Nephron (organoid): ENCODE measurements at regions not wholly inside any gene's neighbourhood (a gene's known extent, or its start where the extent isn't known, plus 50 kb on each side); places are given as distances from the start of the nearest gene placed in this dataset.

ENCODE experiments used
- H3K27ac Mint-ChIP-seq, 3 experiments: 2 replicates each; pipeline ENCODE4 v1.8.0; 2020; ENCODE audit warnings: mixed read lengths in 3 of 3, mild to moderate bottlenecking in 2 of 3, moderate library complexity in 1 of 3
- H3K27me3 Mint-ChIP-seq: 2 replicates; pipeline ENCODE4 v1.8.0; 2021; ENCODE audit warnings: low read depth, mild to moderate bottlenecking, moderate library complexity, mixed read lengths
- H3K36me3 Mint-ChIP-seq: 2 replicates; pipeline ENCODE4 v1.8.0; 2020; ENCODE audit warnings: low read depth, mixed read lengths
- H3K4me1 Mint-ChIP-seq: 2 replicates; pipeline ENCODE4 v1.8.0; 2020; ENCODE audit warnings: mixed read lengths
- H3K4me3 Mint-ChIP-seq, 3 experiments: 2 replicates each; pipeline ENCODE4 v1.8.0; 2020; ENCODE audit warnings: mild to moderate bottlenecking in 3 of 3, mixed read lengths in 3 of 3, moderate library complexity in 2 of 3
- H3K9me3 Mint-ChIP-seq: 2 replicates; pipeline ENCODE4 v1.8.0; 2020; ENCODE audit warnings: mixed read lengths
- TF ChIP-seq, protein P1 (sequence below), 3 experiments: fragments of 200-600 bp; sonication (generic); IDR thresholded peaks; one replicate each; pipeline ENCODE4 v1.5.0; 2021; ENCODE audit warnings: antibody characterized with exemption in 3 of 3; ENCODE audit not compliant: unreplicated experiment in 3 of 3

GRCh38 chr16:76732894-76733293, 455.7 kb downstream of the CNTNAP4 start:
- no peaks in the 10 kb centered on the region for H3K4me1 Mint-ChIP-seq
- H3K36me3 Mint-ChIP-seq, result no peaks in the 10 kb centered on the region
- no peaks in the 10 kb centered on the region for H3K9me3 Mint-ChIP-seq
- H3K4me3 Mint-ChIP-seq, result no peak overlapping the region
- H3K27ac Mint-ChIP-seq, result no peak overlapping the region
- H3K27me3 Mint-ChIP-seq, result no peaks in the 10 kb centered on the region
- TF ChIP-seq, protein P1, sequence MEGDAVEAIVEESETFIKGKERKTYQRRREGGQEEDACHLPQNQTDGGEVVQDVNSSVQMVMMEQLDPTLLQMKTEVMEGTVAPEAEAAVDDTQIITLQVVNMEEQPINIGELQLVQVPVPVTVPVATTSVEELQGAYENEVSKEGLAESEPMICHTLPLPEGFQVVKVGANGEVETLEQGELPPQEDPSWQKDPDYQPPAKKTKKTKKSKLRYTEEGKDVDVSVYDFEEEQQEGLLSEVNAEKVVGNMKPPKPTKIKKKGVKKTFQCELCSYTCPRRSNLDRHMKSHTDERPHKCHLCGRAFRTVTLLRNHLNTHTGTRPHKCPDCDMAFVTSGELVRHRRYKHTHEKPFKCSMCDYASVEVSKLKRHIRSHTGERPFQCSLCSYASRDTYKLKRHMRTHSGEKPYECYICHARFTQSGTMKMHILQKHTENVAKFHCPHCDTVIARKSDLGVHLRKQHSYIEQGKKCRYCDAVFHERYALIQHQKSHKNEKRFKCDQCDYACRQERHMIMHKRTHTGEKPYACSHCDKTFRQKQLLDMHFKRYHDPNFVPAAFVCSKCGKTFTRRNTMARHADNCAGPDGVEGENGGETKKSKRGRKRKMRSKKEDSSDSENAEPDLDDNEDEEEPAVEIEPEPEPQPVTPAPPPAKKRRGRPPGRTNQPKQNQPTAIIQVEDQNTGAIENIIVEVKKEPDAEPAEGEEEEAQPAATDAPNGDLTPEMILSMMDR (IDR thresholded peaks at IDR 0.05; ENCODE audit: unreplicated experiment in 3 of 3), result no peak

- TF ChIP-seq, protein P1 (IDR thresholded peaks at IDR 0.05; ENCODE audit: unreplicated experiment in 3 of 3), result no peak
- peaks cover 37% of the 10 kb centered on the region for H3K9me3 Mint-ChIP-seq
- H3K4me3 Mint-ChIP-seq, result no peak overlapping the region
- H3K36me3 Mint-ChIP-seq, result no peaks in the 10 kb centered on the region
- no peaks in the 10 kb centered on the region for H3K27me3 Mint-ChIP-seq
- no peak overlapping the region for H3K27ac Mint-ChIP-seq
- no peaks in the 10 kb centered on the region for H3K4me1 Mint-ChIP-seq
Observed at GRCh38 chr16:76741623-76742022, 449.4 kb upstream of the MON1B start.

- H3K27me3 Mint-ChIP-seq, result no peaks in the 10 kb centered on the region
- no peak overlapping the region for H3K4me3 Mint-ChIP-seq
- H3K36me3 Mint-ChIP-seq, result no peaks in the 10 kb centered on the region
- H3K27ac Mint-ChIP-seq, result no peak overlapping the region
- TF ChIP-seq, protein P1 (IDR thresholded peaks at IDR 0.05; ENCODE audit: unreplicated experiment in 3 of 3), result no peak
- no peaks in the 10 kb centered on the region for H3K9me3 Mint-ChIP-seq
- H3K4me1 Mint-ChIP-seq, result peaks cover 8% of the 10 kb centered on the region
Observed at GRCh38 chr16:76748461-76749348, 442.3 kb upstream of the MON1B start.

DNA sequence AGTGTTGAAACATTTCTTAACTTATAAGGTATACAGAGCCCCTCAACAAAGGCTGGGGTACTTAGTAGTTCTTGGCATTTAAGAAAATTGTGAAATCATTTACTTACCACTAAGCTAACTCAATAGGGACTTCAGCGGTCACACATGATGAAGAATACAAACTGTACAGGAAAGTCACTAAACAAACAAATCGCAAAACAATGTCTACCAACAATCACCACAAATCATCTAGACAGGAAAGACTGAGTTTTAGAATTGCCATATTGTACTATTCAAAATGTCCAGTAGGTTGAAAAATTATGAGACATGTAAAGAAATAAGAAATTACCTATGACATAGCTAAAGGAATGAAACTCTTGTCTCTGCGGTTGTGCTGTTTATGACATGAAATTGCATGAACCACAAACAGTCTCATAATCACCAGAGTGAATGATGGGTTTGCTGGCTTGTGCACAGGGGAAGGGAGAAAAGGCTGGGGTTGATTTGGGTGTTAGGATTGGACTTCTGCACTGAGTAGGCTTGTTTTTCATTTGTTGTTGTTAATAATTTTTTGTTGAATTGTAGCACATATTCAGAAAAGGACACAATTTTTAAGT, 441.1 kb upstream of the MON1B start:
- Mint-ChIP-seq H3K36me3 (no peaks in the 10 kb centered on the region), H3K27me3 (no peaks in the 10 kb centered on the region), H3K4me1 (peaks cover 8% of the 10 kb centered on the region), H3K4me3 (no peak overlapping the region), H3K27ac (no peak overlapping the region), H3K9me3 (no peaks in the 10 kb centered on the region)
- TF ChIP-seq, protein P1 (IDR thresholded peaks at IDR 0.05; ENCODE audit: unreplicated experiment in 3 of 3), result no peak

- H3K4me1 Mint-ChIP-seq, result no peaks in the 10 kb centered on the region
- H3K27ac Mint-ChIP-seq, result no peak overlapping the region
- H3K4me3 Mint-ChIP-seq, result no peak overlapping the region
- H3K27me3 Mint-ChIP-seq, result no peaks in the 10 kb centered on the region
- H3K9me3 Mint-ChIP-seq, result peaks cover 7% of the 10 kb centered on the region
- TF ChIP-seq, protein P1 (IDR thresholded peaks at IDR 0.05; ENCODE audit: unreplicated experiment in 3 of 3), result no peak
- H3K36me3 Mint-ChIP-seq, result no peaks in the 10 kb centered on the region
Observed at GRCh38 chr16:76755496-76755895, 435.5 kb upstream of the MON1B start.
